SU-DHL-6 (cell line): ENCODE measurements at regions not wholly inside any gene's neighbourhood (a gene's known extent, or its start where the extent isn't known, plus 50 kb on each side); places are given as distances from the start of the nearest gene placed in this dataset.

Experiments used
- H2AFZ ChIP-seq: fragments of 200-600 bp; sonication (generic); 2 replicates; pipeline ENCODE4 v1.6.1; 2014; ENCODE audit warnings: low read depth, mild to moderate bottlenecking, moderate library complexity, mixed read lengths, antibody characterized with exemption, low read length; ENCODE audit not compliant: severe bottlenecking
- H3F3A ChIP-seq: fragments of 200-600 bp; shearing (Covaris generic); 2 replicates; pipeline ENCODE4 v1.6.0; 2016; ENCODE audit warnings: antibody characterized with exemption, mild to moderate bottlenecking; ENCODE audit not compliant: insufficient read depth
- H3K27ac ChIP-seq: fragments of 200-600 bp; sonication (generic); 2 replicates; pipeline ENCODE4 v1.5.1; 2016; ENCODE audit warnings: low read depth, mild to moderate bottlenecking, low read length, moderate library complexity, mixed read lengths
- H3K27me3 ChIP-seq: fragments of 200-600 bp; sonication (generic), shearing (Covaris generic); 2 replicates; pipeline ENCODE4 v1.6.0; 2014; ENCODE audit warnings: mild to moderate bottlenecking, low read length
- H3K36me3 ChIP-seq: fragments of 200-600 bp; sonication (generic); 2 replicates; pipeline ENCODE4 v1.6.1; 2014; ENCODE audit warnings: mild to moderate bottlenecking, low read length, mixed read lengths
- H3K4me2 ChIP-seq: fragments of 300-600, 200-600 bp; shearing (Covaris generic), sonication (generic); 2 replicates; pipeline ENCODE4 v1.6.0; 2014; ENCODE audit warnings: low read length, low read depth, mild to moderate bottlenecking; ENCODE audit not compliant: poor library complexity, severe bottlenecking
- H3K4me3 ChIP-seq: fragments of 200-600 bp; sonication (generic); 2 replicates; pipeline ENCODE4 v1.5.1; 2014; ENCODE audit warnings: antibody characterized with exemption, low read length, mild to moderate bottlenecking, mixed read lengths; ENCODE audit not compliant: insufficient read depth, poor library complexity, severe bottlenecking
- H3K79me2 ChIP-seq: fragments of 200-600 bp; sonication (generic); 2 replicates; pipeline ENCODE4 v1.6.1; 2014; ENCODE audit warnings: mild to moderate bottlenecking, low read length, moderate library complexity; ENCODE audit not compliant: insufficient read depth
- H3K9ac ChIP-seq: fragments of 200-600 bp; sonication (generic); 2 replicates; pipeline ENCODE4 v1.7.0; 2014; ENCODE audit warnings: mild to moderate bottlenecking, low read length
- H3K9me2 ChIP-seq: fragments of 200-600 bp; sonication (generic); replicated peaks from 2 replicates; pipeline ENCODE4 v1.6.1; 2014; ENCODE audit warnings: low read length; ENCODE audit not compliant: insufficient read depth
- H3K9me3 ChIP-seq: fragments of 200-600 bp; sonication (generic); 2 replicates; pipeline ENCODE4 v1.6.1; 2014; ENCODE audit warnings: low read length, mixed read lengths; ENCODE audit not compliant: insufficient read depth
- H4K20me1 ChIP-seq: fragments of 200-600 bp; sonication (generic); 2 replicates; pipeline ENCODE4 v1.6.1; 2014; ENCODE audit warnings: low read depth, mild to moderate bottlenecking, antibody characterized with exemption, low read length, moderate library complexity, mixed read lengths
- CTCF ChIP-seq: fragments of 200-600 bp; sonication (generic); IDR thresholded peaks from one replicate; pipeline ENCODE4 v1.5.1; 2017; ENCODE audit warnings: antibody characterized with exemption, mild to moderate bottlenecking, low read length, moderate library complexity; ENCODE audit not compliant: insufficient read depth, poor library complexity, severe bottlenecking
- EZH2phosphoT487 ChIP-seq: fragments of 200-600 bp; sonication (generic), shearing (Covaris generic); conservative IDR thresholded peaks from 2 replicates; pipeline ENCODE4 v1.6.1; 2018; ENCODE audit warnings: mild to moderate bottlenecking, antibody characterized with exemption, low read length, moderate library complexity, mixed read lengths

- Histone ChIP-seq H3K27me3 (no peaks in the 10 kb centered on the region), H4K20me1 (no peaks in the 10 kb centered on the region), H3K27ac (no peak overlapping the region), H3K9me2 (no peaks in the 10 kb centered on the region), H2AFZ (no peak overlapping the region), H3F3A (no peaks in the 10 kb centered on the region), H3K9me3 (no peaks in the 10 kb centered on the region), H3K36me3 (no peaks in the 10 kb centered on the region), H3K79me2 (no peaks in the 10 kb centered on the region), H3K4me3 (no peak overlapping the region), H3K4me2 (no peak overlapping the region), H3K9ac (no peak overlapping the region)
- TF ChIP-seq EZH2phosphoT487 = no peak
- TF ChIP-seq CTCF = no peak
Observed at GRCh38 chr16:65843941-65844340, 522.5 kb upstream of the CDH5 start.

- Histone ChIP-seq H3K9ac (no peak overlapping the region), H4K20me1 (no peaks in the 10 kb centered on the region), H3K4me3 (no peak overlapping the region), H3K4me2 (no peak overlapping the region), H3K36me3 (no peaks in the 10 kb centered on the region), H3K27me3 (no peaks in the 10 kb centered on the region), H3F3A (no peaks in the 10 kb centered on the region), H2AFZ (no peak overlapping the region), H3K9me3 (no peaks in the 10 kb centered on the region), H3K27ac (no peak overlapping the region), H3K9me2 (no peaks in the 10 kb centered on the region), H3K79me2 (no peaks in the 10 kb centered on the region)
- TF ChIP-seq EZH2phosphoT487 (no peak), CTCF (no peak)
Observed at GRCh38 chr16:65842067-65842466, 524.4 kb upstream of the CDH5 start.

GRCh38 chr16:65838001-65838400 lies 528.5 kb upstream of the CDH5 start:
- no peaks in the 10 kb centered on the region for H3K36me3 ChIP-seq
- no peak overlapping the region for H3K4me2 ChIP-seq
- TF ChIP-seq EZH2phosphoT487 (no peak), CTCF (no peak)
- H4K20me1 ChIP-seq = no peaks in the 10 kb centered on the region
- no peaks in the 10 kb centered on the region for H3K9me3 ChIP-seq
- no peaks in the 10 kb centered on the region for H3K79me2 ChIP-seq
- no peak overlapping the region for H3K9ac ChIP-seq
- H3K27me3 ChIP-seq = no peaks in the 10 kb centered on the region
- no peak overlapping the region for H3K27ac ChIP-seq
- no peak overlapping the region for H2AFZ ChIP-seq
- no peaks in the 10 kb centered on the region for H3K9me2 ChIP-seq
- no peak overlapping the region for H3K4me3 ChIP-seq
- no peaks in the 10 kb centered on the region for H3F3A ChIP-seq

- Histone ChIP-seq H3K36me3 (no peaks in the 10 kb centered on the region), H3K79me2 (no peaks in the 10 kb centered on the region), H2AFZ (no peak overlapping the region), H3F3A (no peaks in the 10 kb centered on the region), H3K9me3 (no peaks in the 10 kb centered on the region), H3K27me3 (no peaks in the 10 kb centered on the region), H4K20me1 (no peaks in the 10 kb centered on the region), H3K9ac (no peak overlapping the region), H3K27ac (no peak overlapping the region), H3K9me2 (no peaks in the 10 kb centered on the region), H3K4me3 (no peak overlapping the region), H3K4me2 (no peak overlapping the region)
- TF ChIP-seq EZH2phosphoT487 = no peak
- no peak for TF ChIP-seq CTCF
Observed at GRCh38 chr16:65837464-65837863, 529.0 kb upstream of the CDH5 start.
